ENCODE measurements at regions not wholly inside any gene's neighbourhood (a gene's known extent, or its start where the extent isn't known, plus 50 kb on each side); places are given as distances from the start of the nearest gene placed in this dataset.

- Histone ChIP-seq H3K4me2 (ENCODE audit: control insufficient read depth, insufficient read depth) (no peak overlapping the region), H2AFZ (ENCODE audit: control insufficient read depth, low read depth, low read length) (no peak overlapping the region), H4K20me1 (ENCODE audit: control insufficient read depth, insufficient read depth) (no peaks in the 10 kb centered on the region), H3K4me1 (ENCODE audit: control insufficient read depth, insufficient read depth, low read length) (no peaks in the 10 kb centered on the region), H3K79me2 (ENCODE audit: control insufficient read depth, insufficient read depth, low read length) (no peaks in the 10 kb centered on the region), H3K27me3 (replicated peaks in 1 of 2; ENCODE audit: control insufficient read depth in 2 of 2, insufficient read depth in 2 of 2, low read length in 1 of 2) (no peaks in the 10 kb centered on the region), H3K27ac (ENCODE audit: control insufficient read depth, insufficient read depth) (no peak overlapping the region), H3K36me3 (ENCODE audit: control insufficient read depth in 2 of 2, insufficient read depth in 2 of 2, low read length in 1 of 2) (no peaks in the 10 kb centered on the region), H3K9me3 (replicated peaks; ENCODE audit: control insufficient read depth, insufficient read depth, low read length) (no peaks in the 10 kb centered on the region; the same call in 2 of the 3 replicates), H3K4me3 (no peak overlapping the region), H3K9ac (ENCODE audit: control insufficient read depth, insufficient read depth, low read length) (no peak overlapping the region)
- ATAC-seq (no peak), DNase-seq (ENCODE audit: low read depth, low spot score) (no peak), FAIRE-seq (no peak)
- intact Hi-C loops (cut with micrococcal nuclease; ENCODE audit: unreplicated experiment) (no loop called here), in situ Hi-C loops (cut with MboI) (no loop called here)
- RAD21 ChIA-PET (ENCODE audit: unreplicated experiment) = no interaction called here
- BruUV-seq (replicated peaks) = no TSS peak
- POLR2A ChIA-PET = no interaction called here
- CTCF ChIA-PET = no interaction called here
- SMC1A ChIA-PET (ENCODE audit: uncharacterized antibody, unreplicated experiment) = no interaction called here
- TF ChIP-seq RUNX3 (IDR thresholded peaks at IDR 0.05; ENCODE audit: low read length) (no peak), FOS (IDR thresholded peaks at IDR 0.05; ENCODE audit: borderline replicate concordance, extremely low read depth, insufficient read length) (no peak), RELA (IDR thresholded peaks at IDR 0.05; ENCODE audit: borderline replicate concordance, partially characterized antibody) (no peak), RFX5 (IDR thresholded peaks at IDR 0.05; ENCODE audit: low read depth, low read length) (no peak), MXI1 (IDR thresholded peaks at IDR 0.05; ENCODE audit: low read depth, low read length) (no peak), EED (IDR thresholded peaks at IDR 0.05; ENCODE audit: low read depth) (no peak), BHLHE40 (IDR thresholded peaks at IDR 0.05; ENCODE audit: borderline replicate concordance in 1 of 2, low read depth in 2 of 2, low read length in 1 of 2) (no peak), NFYB (IDR thresholded peaks at IDR 0.05; ENCODE audit: insufficient read depth, low read depth, low read length) (no peak), HDGF (IDR thresholded peaks at IDR 0.05) (no peak), CHD2 (IDR thresholded peaks at IDR 0.05; ENCODE audit: borderline replicate concordance, low read depth, low read length) (no peak), BCL11A (IDR thresholded peaks at IDR 0.05; ENCODE audit: low read depth, low read length) (no peak), POLR2AphosphoS5 (IDR thresholded peaks at IDR 0.05; ENCODE audit: low read length) (no peak)
- TF ChIP-seq, protein P1, sequence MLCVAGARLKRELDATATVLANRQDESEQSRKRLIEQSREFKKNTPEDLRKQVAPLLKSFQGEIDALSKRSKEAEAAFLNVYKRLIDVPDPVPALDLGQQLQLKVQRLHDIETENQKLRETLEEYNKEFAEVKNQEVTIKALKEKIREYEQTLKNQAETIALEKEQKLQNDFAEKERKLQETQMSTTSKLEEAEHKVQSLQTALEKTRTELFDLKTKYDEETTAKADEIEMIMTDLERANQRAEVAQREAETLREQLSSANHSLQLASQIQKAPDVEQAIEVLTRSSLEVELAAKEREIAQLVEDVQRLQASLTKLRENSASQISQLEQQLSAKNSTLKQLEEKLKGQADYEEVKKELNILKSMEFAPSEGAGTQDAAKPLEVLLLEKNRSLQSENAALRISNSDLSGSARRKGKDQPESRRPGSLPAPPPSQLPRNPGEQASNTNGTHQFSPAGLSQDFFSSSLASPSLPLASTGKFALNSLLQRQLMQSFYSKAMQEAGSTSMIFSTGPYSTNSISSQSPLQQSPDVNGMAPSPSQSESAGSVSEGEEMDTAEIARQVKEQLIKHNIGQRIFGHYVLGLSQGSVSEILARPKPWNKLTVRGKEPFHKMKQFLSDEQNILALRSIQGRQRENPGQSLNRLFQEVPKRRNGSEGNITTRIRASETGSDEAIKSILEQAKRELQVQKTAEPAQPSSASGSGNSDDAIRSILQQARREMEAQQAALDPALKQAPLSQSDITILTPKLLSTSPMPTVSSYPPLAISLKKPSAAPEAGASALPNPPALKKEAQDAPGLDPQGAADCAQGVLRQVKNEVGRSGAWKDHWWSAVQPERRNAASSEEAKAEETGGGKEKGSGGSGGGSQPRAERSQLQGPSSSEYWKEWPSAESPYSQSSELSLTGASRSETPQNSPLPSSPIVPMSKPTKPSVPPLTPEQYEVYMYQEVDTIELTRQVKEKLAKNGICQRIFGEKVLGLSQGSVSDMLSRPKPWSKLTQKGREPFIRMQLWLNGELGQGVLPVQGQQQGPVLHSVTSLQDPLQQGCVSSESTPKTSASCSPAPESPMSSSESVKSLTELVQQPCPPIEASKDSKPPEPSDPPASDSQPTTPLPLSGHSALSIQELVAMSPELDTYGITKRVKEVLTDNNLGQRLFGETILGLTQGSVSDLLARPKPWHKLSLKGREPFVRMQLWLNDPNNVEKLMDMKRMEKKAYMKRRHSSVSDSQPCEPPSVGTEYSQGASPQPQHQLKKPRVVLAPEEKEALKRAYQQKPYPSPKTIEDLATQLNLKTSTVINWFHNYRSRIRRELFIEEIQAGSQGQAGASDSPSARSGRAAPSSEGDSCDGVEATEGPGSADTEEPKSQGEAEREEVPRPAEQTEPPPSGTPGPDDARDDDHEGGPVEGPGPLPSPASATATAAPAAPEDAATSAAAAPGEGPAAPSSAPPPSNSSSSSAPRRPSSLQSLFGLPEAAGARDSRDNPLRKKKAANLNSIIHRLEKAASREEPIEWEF (IDR thresholded peaks at IDR 0.05; ENCODE audit: insufficient replicate concordance, low read depth, low read length) = no peak
- TF ChIP-seq, protein P2, sequence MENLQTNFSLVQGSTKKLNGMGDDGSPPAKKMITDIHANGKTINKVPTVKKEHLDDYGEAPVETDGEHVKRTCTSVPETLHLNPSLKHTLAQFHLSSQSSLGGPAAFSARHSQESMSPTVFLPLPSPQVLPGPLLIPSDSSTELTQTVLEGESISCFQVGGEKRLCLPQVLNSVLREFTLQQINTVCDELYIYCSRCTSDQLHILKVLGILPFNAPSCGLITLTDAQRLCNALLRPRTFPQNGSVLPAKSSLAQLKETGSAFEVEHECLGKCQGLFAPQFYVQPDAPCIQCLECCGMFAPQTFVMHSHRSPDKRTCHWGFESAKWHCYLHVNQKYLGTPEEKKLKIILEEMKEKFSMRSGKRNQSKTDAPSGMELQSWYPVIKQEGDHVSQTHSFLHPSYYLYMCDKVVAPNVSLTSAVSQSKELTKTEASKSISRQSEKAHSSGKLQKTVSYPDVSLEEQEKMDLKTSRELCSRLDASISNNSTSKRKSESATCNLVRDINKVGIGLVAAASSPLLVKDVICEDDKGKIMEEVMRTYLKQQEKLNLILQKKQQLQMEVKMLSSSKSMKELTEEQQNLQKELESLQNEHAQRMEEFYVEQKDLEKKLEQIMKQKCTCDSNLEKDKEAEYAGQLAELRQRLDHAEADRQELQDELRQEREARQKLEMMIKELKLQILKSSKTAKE (IDR thresholded peaks at IDR 0.05; ENCODE audit: low read depth, poor library complexity, severe bottlenecking) = no peak
- TF ChIP-seq, protein P3, sequence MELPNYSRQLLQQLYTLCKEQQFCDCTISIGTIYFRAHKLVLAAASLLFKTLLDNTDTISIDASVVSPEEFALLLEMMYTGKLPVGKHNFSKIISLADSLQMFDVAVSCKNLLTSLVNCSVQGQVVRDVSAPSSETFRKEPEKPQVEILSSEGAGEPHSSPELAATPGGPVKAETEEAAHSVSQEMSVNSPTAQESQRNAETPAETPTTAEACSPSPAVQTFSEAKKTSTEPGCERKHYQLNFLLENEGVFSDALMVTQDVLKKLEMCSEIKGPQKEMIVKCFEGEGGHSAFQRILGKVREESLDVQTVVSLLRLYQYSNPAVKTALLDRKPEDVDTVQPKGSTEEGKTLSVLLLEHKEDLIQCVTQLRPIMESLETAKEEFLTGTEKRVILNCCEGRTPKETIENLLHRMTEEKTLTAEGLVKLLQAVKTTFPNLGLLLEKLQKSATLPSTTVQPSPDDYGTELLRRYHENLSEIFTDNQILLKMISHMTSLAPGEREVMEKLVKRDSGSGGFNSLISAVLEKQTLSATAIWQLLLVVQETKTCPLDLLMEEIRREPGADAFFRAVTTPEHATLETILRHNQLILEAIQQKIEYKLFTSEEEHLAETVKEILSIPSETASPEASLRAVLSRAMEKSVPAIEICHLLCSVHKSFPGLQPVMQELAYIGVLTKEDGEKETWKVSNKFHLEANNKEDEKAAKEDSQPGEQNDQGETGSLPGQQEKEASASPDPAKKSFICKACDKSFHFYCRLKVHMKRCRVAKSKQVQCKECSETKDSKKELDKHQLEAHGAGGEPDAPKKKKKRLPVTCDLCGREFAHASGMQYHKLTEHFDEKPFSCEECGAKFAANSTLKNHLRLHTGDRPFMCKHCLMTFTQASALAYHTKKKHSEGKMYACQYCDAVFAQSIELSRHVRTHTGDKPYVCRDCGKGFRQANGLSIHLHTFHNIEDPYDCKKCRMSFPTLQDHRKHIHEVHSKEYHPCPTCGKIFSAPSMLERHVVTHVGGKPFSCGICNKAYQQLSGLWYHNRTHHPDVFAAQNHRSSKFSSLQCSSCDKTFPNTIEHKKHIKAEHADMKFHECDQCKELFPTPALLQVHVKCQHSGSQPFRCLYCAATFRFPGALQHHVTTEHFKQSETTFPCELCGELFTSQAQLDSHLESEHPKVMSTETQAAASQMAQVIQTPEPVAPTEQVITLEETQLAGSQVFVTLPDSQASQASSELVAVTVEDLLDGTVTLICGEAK (IDR thresholded peaks at IDR 0.05; ENCODE audit: borderline replicate concordance) = no peak
Measured at GRCh38 chr7:120041798-120042197, 231.2 kb upstream of the KCND2 start.
